ENCODE measurements at regions not wholly inside any gene's neighbourhood (a gene's known extent, or its start where the extent isn't known, plus 50 kb on each side); places are given as distances from the start of the nearest gene placed in this dataset.

- no peak for TF ChIP-seq EGR1 (IDR thresholded peaks at IDR 0.05)
- no peak for TF ChIP-seq ZBTB7A (IDR thresholded peaks at IDR 0.05; ENCODE audit: low read depth)
- no peak for TF ChIP-seq TEAD4 (IDR thresholded peaks at IDR 0.05)
- no peak for TF ChIP-seq RAD21 (IDR thresholded peaks at IDR 0.05; ENCODE audit: low read depth)
- no peak for TF ChIP-seq EP300 (IDR thresholded peaks at IDR 0.05; ENCODE audit: borderline replicate concordance)
- no peak for TF ChIP-seq CREB1 (IDR thresholded peaks at IDR 0.05; ENCODE audit: low read depth)
- TF ChIP-seq CEBPB (IDR thresholded peaks at IDR 0.05): no peak
- no peak for TF ChIP-seq MAX (IDR thresholded peaks at IDR 0.05)
- no peak for TF ChIP-seq NFIC (IDR thresholded peaks at IDR 0.05)
- TF ChIP-seq TAF1 (IDR thresholded peaks at IDR 0.05; ENCODE audit: low read depth): no peak
- no peak for TF ChIP-seq REST (IDR thresholded peaks at IDR 0.05; ENCODE audit: low read depth)
These were observed 71.1 kb downstream of the MAGEB10 start for GRCh38 chrX:27878862-27879261.
